Choroid plexus epithelial cell (primary cell): ENCODE measurements at regions not wholly inside any gene's neighbourhood (a gene's known extent, or its start where the extent isn't known, plus 50 kb on each side); places are given as distances from the start of the nearest gene placed in this dataset.
"Not testable (repeated sequence)": the region's sequence is repeated elsewhere in the genome, so short reads cannot be mapped to it uniquely, and the experiment has no call there.

Source experiments
- DNase-seq: peaks from one replicate; pipeline ENCODE4 v3.0.0-alpha.2; 2010; ENCODE audit warnings: low read depth
- H3K4me3 ChIP-seq: 2 replicates; pipeline ENCODE4 v1.5.1; 2011; ENCODE audit warnings: low read depth, mild to moderate bottlenecking, control low read depth, low read length, moderate library complexity
- CTCF ChIP-seq: conservative IDR thresholded peaks from 2 replicates; pipeline ENCODE4 v1.5.1; 2011; ENCODE audit warnings: low read depth, mild to moderate bottlenecking, control low read depth, inconsistent platforms, low read length, moderate library complexity

- H3K4me3 ChIP-seq, result no peak overlapping the region
- no peak for DNase-seq
- no peak for TF ChIP-seq CTCF
Measured at GRCh38 chr6:141956868-141957267, 175.9 kb upstream of the GJE1 start.

- no peak overlapping the region for H3K4me3 ChIP-seq
- no peak for TF ChIP-seq CTCF
Measured at GRCh38 chr6:141956046-141956761, 176.5 kb upstream of the GJE1 start.

GRCh38 chr6:141953072-141953471, 179.7 kb upstream of the GJE1 start:
- H3K4me3 ChIP-seq, result no peak overlapping the region
- DNase-seq, result no peak
- no peak for TF ChIP-seq CTCF

More at GRCh38 chr6:141956046-141956761, 176.5 kb upstream of the GJE1 start:
- DNase-seq, result peak; percentile 5

DNA sequence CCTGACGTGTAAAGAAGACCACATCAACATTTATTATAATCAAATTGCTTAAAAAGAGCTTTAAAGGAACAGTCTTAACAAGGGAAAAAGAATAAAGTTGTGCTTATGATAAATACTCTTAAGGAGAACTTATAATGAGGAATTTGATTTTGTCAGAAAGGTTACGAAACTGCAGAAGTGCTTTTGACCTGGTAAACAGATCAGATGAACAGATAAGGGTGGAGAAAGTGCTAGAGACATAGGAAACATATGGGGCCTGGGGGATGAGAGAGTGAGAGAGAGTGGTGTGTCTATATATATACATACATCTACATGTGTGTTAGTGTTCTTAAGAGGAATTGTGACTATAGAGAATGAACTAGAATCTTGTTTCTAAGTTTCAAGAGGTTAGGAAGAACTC, 186.2 kb upstream of the GJE1 start:
- no peak for TF ChIP-seq CTCF
- no peak for DNase-seq
- H3K4me3 ChIP-seq, result no peak overlapping the region

GRCh38 chr6:141938664-141939063, 194.1 kb upstream of the GJE1 start:
- no peak for TF ChIP-seq CTCF
- DNase-seq, result no peak
- no peak overlapping the region for H3K4me3 ChIP-seq

DNA sequence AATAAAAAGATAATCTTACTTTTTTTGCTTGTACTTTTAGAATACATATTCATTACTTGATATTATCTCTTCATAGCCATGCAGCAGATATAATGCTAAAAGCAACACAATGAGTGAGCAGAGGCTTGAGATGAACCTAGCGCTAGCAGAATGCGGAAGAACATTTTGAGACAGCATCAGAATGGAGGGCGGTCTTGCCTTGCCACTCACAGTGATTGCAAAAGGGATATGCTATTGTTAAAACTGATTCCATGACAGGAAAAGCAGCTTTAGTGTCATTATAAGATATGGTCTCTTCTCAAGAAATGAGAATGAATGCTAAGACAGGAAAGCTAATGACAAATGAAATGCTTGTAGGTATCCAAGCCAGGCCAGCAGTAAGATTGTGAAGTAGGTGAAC, 200.0 kb upstream of the GJE1 start:
- no peak overlapping the region for H3K4me3 ChIP-seq
- no peak for TF ChIP-seq CTCF
- no peak for DNase-seq

DNA sequence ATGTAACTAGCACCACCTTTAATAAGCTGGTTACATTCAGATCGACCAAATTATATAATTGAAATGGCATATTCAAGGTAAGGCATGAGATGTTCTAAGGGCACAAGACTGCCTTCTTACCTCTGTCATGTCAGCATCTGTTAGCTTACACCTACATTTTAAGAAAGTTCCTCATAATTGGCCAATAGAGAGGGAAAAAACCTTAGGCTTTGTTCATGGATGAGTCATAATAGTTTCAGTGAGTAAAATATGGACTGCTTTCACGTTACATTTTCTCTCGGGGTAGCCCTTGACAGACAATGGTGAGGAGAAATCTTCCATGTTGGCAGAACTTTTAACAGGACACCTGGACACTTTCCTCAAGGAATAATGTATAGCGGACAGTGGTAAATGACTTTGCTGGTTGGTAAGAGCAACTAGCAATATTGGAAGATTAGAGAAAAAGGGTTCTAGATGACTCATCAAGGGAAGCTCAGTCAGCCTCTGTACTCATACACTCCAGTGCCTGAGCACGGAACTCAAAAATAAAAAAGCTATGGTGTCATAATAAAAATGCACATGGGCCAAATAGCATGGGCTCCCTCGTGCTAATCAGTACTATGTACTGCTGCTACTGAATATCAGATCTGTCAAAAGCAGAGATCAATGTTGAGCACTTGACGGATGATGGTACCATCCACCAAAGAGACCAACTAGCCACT, 206.4 kb upstream of the GJE1 start:
- not testable (repeated sequence) for DNase-seq, H3K4me3 ChIP-seq
